22Rv1 (cell line): ENCODE measurements at regions not wholly inside any gene's neighbourhood (a gene's known extent, or its start where the extent isn't known, plus 50 kb on each side); places are given as distances from the start of the nearest gene placed in this dataset.

Experiments
- CTCF ChIP-seq: fragments of 450-650 bp; IDR thresholded peaks from 2 replicates; pipeline ENCODE4 v1.5.1; 2017; ENCODE audit warnings: mild to moderate bottlenecking
- ZFX ChIP-seq: fragments of 450-650 bp; IDR thresholded peaks from 2 replicates; pipeline ENCODE4 v1.6.1; 2017; ENCODE audit warnings: antibody characterized with exemption, borderline replicate concordance

- TF ChIP-seq CTCF (no peak), ZFX (no peak)
Observed at GRCh38 chr10:131461093-131461492, 149.6 kb upstream of the TCERG1L start.
